Neural cell (in vitro differentiated cells): ENCODE measurements at regions not wholly inside any gene's neighbourhood (a gene's known extent, or its start where the extent isn't known, plus 50 kb on each side); places are given as distances from the start of the nearest gene placed in this dataset.

Experiments
- H2AFZ ChIP-seq: fragments of 200-600, 300-800 bp; sonication (generic), shearing (Covaris generic); 2 replicates; pipeline ENCODE4 v1.6.0; 2014; ENCODE audit warnings: low read depth, mild to moderate bottlenecking, antibody characterized with exemption, low read length, moderate library complexity
- H3F3A ChIP-seq: fragments of 200-600 bp; shearing (Covaris generic); 2 replicates; pipeline ENCODE4 v1.6.1; 2016; ENCODE audit warnings: mild to moderate bottlenecking, moderate library complexity, mixed read lengths, antibody characterized with exemption, low read length; ENCODE audit not compliant: insufficient read depth, poor library complexity, severe bottlenecking
- H3K27ac ChIP-seq: fragments of 200-600, 300-800 bp; sonication (generic), shearing (Covaris generic); 2 replicates; pipeline ENCODE4 v1.5.1; 2014; ENCODE audit warnings: mild to moderate bottlenecking, low read length, moderate library complexity
- H3K27me3 ChIP-seq: fragments of 300-800, 200-600 bp; sonication (generic), shearing (Covaris generic); 2 replicates; pipeline ENCODE4 v1.6.0; 2014; ENCODE audit warnings: mild to moderate bottlenecking, low read depth, low read length, moderate library complexity; ENCODE audit not compliant: insufficient read depth
- H3K36me3 ChIP-seq: fragments of 300-800, 200-600 bp; sonication (generic), shearing (Covaris generic); 2 replicates; pipeline ENCODE4 v1.5.1; 2014; ENCODE audit warnings: mild to moderate bottlenecking, antibody characterized with exemption, low read length, moderate library complexity; ENCODE audit not compliant: insufficient read depth
- H3K4me2 ChIP-seq: fragments of 300-800, 200-600 bp; sonication (generic), shearing (Covaris generic); 2 replicates; pipeline ENCODE4 v1.6.0; 2014; ENCODE audit warnings: mild to moderate bottlenecking, low read length
- H3K4me3 ChIP-seq: fragments of 300-800, 200-600 bp; sonication (generic), shearing (Covaris generic); 2 replicates; pipeline ENCODE4 v1.5.1; 2014; ENCODE audit warnings: mild to moderate bottlenecking, low read length, moderate library complexity
- H3K79me2 ChIP-seq: fragments of 200-600 bp; shearing (Covaris generic); replicated peaks from 2 replicates; pipeline ENCODE4 v1.6.0; 2014; ENCODE audit warnings: mild to moderate bottlenecking, low read length, moderate library complexity; ENCODE audit not compliant: insufficient read depth
- H3K9ac ChIP-seq: fragments of 300-800, 200-600 bp; sonication (generic), shearing (Covaris generic); 2 replicates; pipeline ENCODE4 v1.6.1; 2016; ENCODE audit warnings: mild to moderate bottlenecking, low read length, mixed read lengths
- H3K9me2 ChIP-seq: fragments of 200-600 bp; shearing (Covaris generic); 2 replicates; pipeline ENCODE4 v1.6.1; 2016; ENCODE audit warnings: mild to moderate bottlenecking, low read length, mixed read lengths; ENCODE audit not compliant: insufficient read depth
- H3K9me3 ChIP-seq: fragments of 200-600, 300-800 bp; sonication (generic), shearing (Covaris generic); 2 replicates; pipeline ENCODE4 v1.6.1; 2016; ENCODE audit warnings: mild to moderate bottlenecking, mixed run types, low read length, moderate library complexity, mixed read lengths
- H4K20me1 ChIP-seq: fragments of 200-600 bp; shearing (Covaris generic); 2 replicates; pipeline ENCODE4 v1.6.1; 2016; ENCODE audit warnings: mild to moderate bottlenecking, mixed run types; ENCODE audit not compliant: insufficient read depth
- CTCF ChIP-seq: fragments of 450-650 bp; IDR thresholded peaks from 2 replicates; pipeline ENCODE4 v1.5.1; 2014; ENCODE audit warnings: antibody characterized with exemption, mild to moderate bottlenecking, moderate library complexity; ENCODE audit not compliant: poor library complexity, severe bottlenecking
- EP300 ChIP-seq: fragments of 450-650 bp; conservative IDR thresholded peaks from 2 replicates; pipeline ENCODE4 v1.6.1; 2014; ENCODE audit warnings: antibody characterized with exemption, mild to moderate bottlenecking, moderate library complexity; ENCODE audit not compliant: poor library complexity, severe bottlenecking
- EZH2 ChIP-seq: fragments of 200-600, 300-800 bp; shearing (Covaris generic), sonication (generic); IDR thresholded peaks from 2 replicates; pipeline ENCODE4 v1.6.1; 2014; ENCODE audit warnings: antibody characterized with exemption, low read length, borderline replicate concordance, mild to moderate bottlenecking; ENCODE audit not compliant: insufficient read depth, poor library complexity, severe bottlenecking
- MXI1 ChIP-seq: fragments of 450-650 bp; conservative IDR thresholded peaks from 2 replicates; pipeline ENCODE4 v1.6.1; 2014; ENCODE audit warnings: antibody characterized with exemption, mild to moderate bottlenecking; ENCODE audit not compliant: poor library complexity, severe bottlenecking
- POLR2AphosphoS5 ChIP-seq: IDR thresholded peaks from 2 replicates; pipeline ENCODE4 v1.6.1; 2012
- RAD21 ChIP-seq: fragments of 450-650 bp; conservative IDR thresholded peaks from 2 replicates; pipeline ENCODE4 v1.6.1; 2014; ENCODE audit warnings: antibody characterized with exemption, mild to moderate bottlenecking, moderate library complexity
- REST ChIP-seq: IDR thresholded peaks from 2 replicates; pipeline ENCODE4 v1.6.1; 2012; ENCODE audit warnings: borderline replicate concordance
- SMC3 ChIP-seq: fragments of 450-650 bp; conservative IDR thresholded peaks from 2 replicates; pipeline ENCODE4 v1.6.1; 2014; ENCODE audit warnings: antibody characterized with exemption, mild to moderate bottlenecking, moderate library complexity; ENCODE audit not compliant: poor library complexity
- TAF1 ChIP-seq: IDR thresholded peaks from 2 replicates; pipeline ENCODE4 v1.6.1; 2012; ENCODE audit warnings: low read depth

- Histone ChIP-seq H3K79me2 (no peaks in the 10 kb centered on the region), H4K20me1 (no peaks in the 10 kb centered on the region), H3K4me2 (no peak overlapping the region), H3K9me3 (no peaks in the 10 kb centered on the region), H2AFZ (no peak overlapping the region), H3F3A (no peaks in the 10 kb centered on the region), H3K9me2 (no peaks in the 10 kb centered on the region), H3K27me3 (no peaks in the 10 kb centered on the region), H3K4me3 (no peak overlapping the region), H3K9ac (no peak overlapping the region), H3K36me3 (no peaks in the 10 kb centered on the region), H3K27ac (no peak overlapping the region)
- TF ChIP-seq MXI1 = no peak
- TF ChIP-seq REST = no peak
- no peak for TF ChIP-seq CTCF
- TF ChIP-seq RAD21 = no peak
- TF ChIP-seq EZH2 = no peak
Observed at GRCh38 chr2:217444932-217445331, 557.9 kb downstream of the TNS1 start.

GRCh38 chr2:217444509-217444908 is 558.3 kb downstream of the TNS1 start:
- H3K9me3 ChIP-seq = no peaks in the 10 kb centered on the region
- no peak overlapping the region for H2AFZ ChIP-seq
- no peak overlapping the region for H3K27ac ChIP-seq
- H3K27me3 ChIP-seq = no peaks in the 10 kb centered on the region
- H3K36me3 ChIP-seq = no peaks in the 10 kb centered on the region
- no peaks in the 10 kb centered on the region for H4K20me1 ChIP-seq
- no peak overlapping the region for H3K4me2 ChIP-seq
- no peaks in the 10 kb centered on the region for H3K79me2 ChIP-seq
- no peak overlapping the region for H3K9ac ChIP-seq
- H3K9me2 ChIP-seq = no peaks in the 10 kb centered on the region
- no peak for TF ChIP-seq TAF1
- no peak for TF ChIP-seq MXI1
- TF ChIP-seq RAD21 = no peak
- TF ChIP-seq EP300 = no peak
- no peak for TF ChIP-seq POLR2AphosphoS5
- TF ChIP-seq REST = no peak
- TF ChIP-seq CTCF = no peak
- TF ChIP-seq SMC3 = no peak
- TF ChIP-seq EZH2 = no peak
- no peaks in the 10 kb centered on the region for H3F3A ChIP-seq
- no peak overlapping the region for H3K4me3 ChIP-seq
